OCI-LY7 (cell line): ENCODE measurements at regions not wholly inside any gene's neighbourhood (a gene's known extent, or its start where the extent isn't known, plus 50 kb on each side); places are given as distances from the start of the nearest gene placed in this dataset.

Experiments used
- CTCF ChIP-seq: fragments of 200-600 bp; sonication (generic); conservative IDR thresholded peaks from 2 replicates; pipeline ENCODE4 v1.5.1; 2014; ENCODE audit warnings: mild to moderate bottlenecking, antibody characterized with exemption, low read length, moderate library complexity, mixed read lengths
- EZH2phosphoT487 ChIP-seq: fragments of 200-600 bp; sonication (generic); IDR thresholded peaks from 2 replicates; pipeline ENCODE4 v1.6.1; 2018; ENCODE audit warnings: low read depth, borderline replicate concordance, mild to moderate bottlenecking, mixed run types, antibody characterized with exemption, low read length, moderate library complexity, mixed read lengths

GRCh38 chr3:168292296-168292695 lies 196.6 kb upstream of the GOLIM4 start:
- TF ChIP-seq CTCF = no peak
- TF ChIP-seq EZH2phosphoT487 = no peak
